ENCODE measurements at regions not wholly inside any gene's neighbourhood (a gene's known extent, or its start where the extent isn't known, plus 50 kb on each side); places are given as distances from the start of the nearest gene placed in this dataset.

DNA sequence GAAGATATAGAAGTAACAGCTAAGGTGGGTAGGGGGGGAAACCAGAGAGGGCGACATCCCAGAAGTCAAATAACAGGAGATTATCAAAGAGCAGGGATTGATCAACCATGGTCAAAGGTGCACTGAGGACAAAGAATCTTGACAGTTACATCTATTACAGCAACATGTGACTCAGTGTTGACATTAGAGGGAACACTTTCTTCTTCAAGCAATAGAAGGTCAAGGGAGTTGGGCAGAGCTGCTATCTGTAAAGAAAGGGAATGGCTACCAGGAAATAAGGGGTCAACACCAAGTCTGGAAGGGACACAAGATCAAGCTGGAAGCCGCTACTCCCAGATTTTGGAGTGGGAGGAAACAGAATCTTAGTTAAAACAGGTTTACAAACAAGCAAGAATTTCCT lies 611.0 kb downstream of the TSN start:
- TF ChIP-seq, protein P1, sequence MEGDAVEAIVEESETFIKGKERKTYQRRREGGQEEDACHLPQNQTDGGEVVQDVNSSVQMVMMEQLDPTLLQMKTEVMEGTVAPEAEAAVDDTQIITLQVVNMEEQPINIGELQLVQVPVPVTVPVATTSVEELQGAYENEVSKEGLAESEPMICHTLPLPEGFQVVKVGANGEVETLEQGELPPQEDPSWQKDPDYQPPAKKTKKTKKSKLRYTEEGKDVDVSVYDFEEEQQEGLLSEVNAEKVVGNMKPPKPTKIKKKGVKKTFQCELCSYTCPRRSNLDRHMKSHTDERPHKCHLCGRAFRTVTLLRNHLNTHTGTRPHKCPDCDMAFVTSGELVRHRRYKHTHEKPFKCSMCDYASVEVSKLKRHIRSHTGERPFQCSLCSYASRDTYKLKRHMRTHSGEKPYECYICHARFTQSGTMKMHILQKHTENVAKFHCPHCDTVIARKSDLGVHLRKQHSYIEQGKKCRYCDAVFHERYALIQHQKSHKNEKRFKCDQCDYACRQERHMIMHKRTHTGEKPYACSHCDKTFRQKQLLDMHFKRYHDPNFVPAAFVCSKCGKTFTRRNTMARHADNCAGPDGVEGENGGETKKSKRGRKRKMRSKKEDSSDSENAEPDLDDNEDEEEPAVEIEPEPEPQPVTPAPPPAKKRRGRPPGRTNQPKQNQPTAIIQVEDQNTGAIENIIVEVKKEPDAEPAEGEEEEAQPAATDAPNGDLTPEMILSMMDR (IDR thresholded peaks at IDR 0.05): no peak
- TF ChIP-seq EZH2 (IDR thresholded peaks at IDR 0.05) (no peak), EZH2phosphoT487 (IDR thresholded peaks at IDR 0.05) (no peak)

Data from neural progenitor cell (in vitro differentiated cells).